PC-9 (cell line): ENCODE measurements at regions not wholly inside any gene's neighbourhood (a gene's known extent, or its start where the extent isn't known, plus 50 kb on each side); places are given as distances from the start of the nearest gene placed in this dataset.

Experiments
- CTCF ChIP-seq: fragments of 200-600 bp; sonication (generic); conservative IDR thresholded peaks from 2 replicates; pipeline ENCODE4 v1.6.1; 2017; ENCODE audit warnings: mixed run types, antibody characterized with exemption, mild to moderate bottlenecking, moderate library complexity
- EZH2 ChIP-seq: fragments of 200-600 bp; sonication (generic); IDR thresholded peaks from 2 replicates; pipeline ENCODE4 v1.8.0; 2017; ENCODE audit warnings: antibody characterized with exemption, low read depth

- TF ChIP-seq CTCF, result no peak
- no peak for TF ChIP-seq EZH2
Observed at GRCh38 chr12:11976005-11976404, 94.7 kb upstream of the BCL2L14 start.
